ENCODE measurements at regions not wholly inside any gene's neighbourhood (a gene's known extent, or its start where the extent isn't known, plus 50 kb on each side); places are given as distances from the start of the nearest gene placed in this dataset.

GRCh38 chr5:174363934-174364333 is 318.4 kb downstream of the NSG2 start:
- Histone ChIP-seq H3K27ac (ENCODE audit: low read depth, low read length) (no peak overlapping the region), H3K27me3 (ENCODE audit: control insufficient read depth, insufficient read depth, low read length, poor library complexity, severe bottlenecking) (peaks cover 7% of the 10 kb centered on the region), H3K4me1 (ENCODE audit: control insufficient read depth, insufficient read depth, low read length) (no peaks in the 10 kb centered on the region), H3K9me3 (ENCODE audit: control insufficient read depth, low read length) (peaks cover 9% of the 10 kb centered on the region), H3K4me3 (ENCODE audit: low read length) (no peak overlapping the region), H3K9ac (ENCODE audit: extremely low read depth, low read length, poor library complexity, severe bottlenecking) (no peak overlapping the region), H3K36me3 (ENCODE audit: control insufficient read depth, insufficient read depth, low read length) (no peaks in the 10 kb centered on the region)
- Mint-ChIP-seq H3K36me3 (ENCODE audit: low read depth) (no peaks in the 10 kb centered on the region), H3K9me3 (peaks cover 12% of the 10 kb centered on the region), H3K27ac (no peak overlapping the region), H3K4me1 (peaks cover 6% of the 10 kb centered on the region), H3K27me3 (ENCODE audit: insufficient read depth) (peaks cover 6% of the 10 kb centered on the region), H3K4me3 (no peak overlapping the region)
- TF ChIP-seq, protein P1, sequence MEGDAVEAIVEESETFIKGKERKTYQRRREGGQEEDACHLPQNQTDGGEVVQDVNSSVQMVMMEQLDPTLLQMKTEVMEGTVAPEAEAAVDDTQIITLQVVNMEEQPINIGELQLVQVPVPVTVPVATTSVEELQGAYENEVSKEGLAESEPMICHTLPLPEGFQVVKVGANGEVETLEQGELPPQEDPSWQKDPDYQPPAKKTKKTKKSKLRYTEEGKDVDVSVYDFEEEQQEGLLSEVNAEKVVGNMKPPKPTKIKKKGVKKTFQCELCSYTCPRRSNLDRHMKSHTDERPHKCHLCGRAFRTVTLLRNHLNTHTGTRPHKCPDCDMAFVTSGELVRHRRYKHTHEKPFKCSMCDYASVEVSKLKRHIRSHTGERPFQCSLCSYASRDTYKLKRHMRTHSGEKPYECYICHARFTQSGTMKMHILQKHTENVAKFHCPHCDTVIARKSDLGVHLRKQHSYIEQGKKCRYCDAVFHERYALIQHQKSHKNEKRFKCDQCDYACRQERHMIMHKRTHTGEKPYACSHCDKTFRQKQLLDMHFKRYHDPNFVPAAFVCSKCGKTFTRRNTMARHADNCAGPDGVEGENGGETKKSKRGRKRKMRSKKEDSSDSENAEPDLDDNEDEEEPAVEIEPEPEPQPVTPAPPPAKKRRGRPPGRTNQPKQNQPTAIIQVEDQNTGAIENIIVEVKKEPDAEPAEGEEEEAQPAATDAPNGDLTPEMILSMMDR (conservative IDR thresholded peaks at IDR 0.05): no peak
- DNase-seq: no peak

- WGBS, 2 experiments (ENCODE audit: insufficient coverage in 1 of 2, insufficient read length in 1 of 2): 70 to 90% methylated on average over 1 to 2 of the region's 2 CpGs
- DNase-seq: no peak
- no peaks in the 10 kb centered on the region for H3K36me3 Mint-ChIP-seq (ENCODE audit: low read depth)
- TF ChIP-seq, protein P1 (conservative IDR thresholded peaks at IDR 0.05): no peak
- no peak overlapping the region for H3K27ac ChIP-seq (ENCODE audit: low read depth, low read length)
- H3K4me1 Mint-ChIP-seq: peaks cover 4% of the 10 kb centered on the region
- H3K4me1 ChIP-seq (ENCODE audit: control insufficient read depth, insufficient read depth, low read length): no peaks in the 10 kb centered on the region
- H3K4me3 Mint-ChIP-seq: no peak overlapping the region
- H3K9ac ChIP-seq (ENCODE audit: extremely low read depth, low read length, poor library complexity, severe bottlenecking): no peak overlapping the region
- H3K9me3 ChIP-seq (ENCODE audit: control insufficient read depth, low read length): peaks cover 9% of the 10 kb centered on the region
- H3K9me3 Mint-ChIP-seq: peaks cover 12% of the 10 kb centered on the region
- H3K4me3 ChIP-seq (ENCODE audit: low read length): no peak overlapping the region
- H3K36me3 ChIP-seq (ENCODE audit: control insufficient read depth, insufficient read depth, low read length): no peaks in the 10 kb centered on the region
- no peak overlapping the region for H3K27ac Mint-ChIP-seq
- H3K27me3 Mint-ChIP-seq (ENCODE audit: insufficient read depth): peaks cover 6% of the 10 kb centered on the region
- peaks cover 7% of the 10 kb centered on the region for H3K27me3 ChIP-seq (ENCODE audit: control insufficient read depth, insufficient read depth, low read length, poor library complexity, severe bottlenecking)
Measured at GRCh38 chr5:174364676-174365075, 319.2 kb downstream of the NSG2 start.

DNA sequence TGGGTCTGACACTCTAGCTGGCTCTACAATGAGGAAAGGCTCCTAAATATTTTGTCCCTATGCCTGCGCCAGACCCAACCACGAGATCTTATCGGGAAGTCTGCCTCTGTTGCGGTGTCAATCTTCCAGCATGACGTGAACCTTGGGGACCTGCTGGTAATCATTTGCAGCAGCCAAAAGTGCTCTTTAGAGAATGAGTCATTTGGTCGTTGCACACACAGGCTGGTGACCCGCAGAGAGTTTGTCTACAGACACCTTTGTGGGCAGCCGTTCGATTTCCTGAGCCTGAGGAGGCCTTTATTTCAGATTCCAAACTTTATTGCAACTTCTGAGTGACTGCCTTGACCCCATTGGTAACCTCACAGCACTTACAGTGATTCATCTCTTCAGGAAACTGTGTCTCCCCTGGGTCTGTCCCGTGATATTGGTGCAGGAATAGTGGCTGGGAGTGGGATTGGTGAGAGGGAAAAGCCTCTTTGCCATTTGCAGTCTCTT is 326.1 kb downstream of the NSG2 start:
- Histone ChIP-seq H3K27ac (ENCODE audit: low read depth, low read length) (peak overlapping the region; percentile 50), H3K4me1 (ENCODE audit: control insufficient read depth, insufficient read depth, low read length) (no peaks in the 10 kb centered on the region), H3K4me3 (ENCODE audit: low read length) (no peak overlapping the region), H3K9ac (ENCODE audit: extremely low read depth, low read length, poor library complexity, severe bottlenecking) (no peak overlapping the region), H3K36me3 (ENCODE audit: control insufficient read depth, insufficient read depth, low read length) (no peaks in the 10 kb centered on the region), H3K9me3 (ENCODE audit: control insufficient read depth, low read length) (no peaks in the 10 kb centered on the region), H3K27me3 (ENCODE audit: control insufficient read depth, insufficient read depth, low read length, poor library complexity, severe bottlenecking) (no peaks in the 10 kb centered on the region)
- Mint-ChIP-seq H3K36me3 (ENCODE audit: low read depth) (no peaks in the 10 kb centered on the region), H3K27me3 (ENCODE audit: insufficient read depth) (peaks cover 5% of the 10 kb centered on the region), H3K27ac (no peak overlapping the region), H3K4me3 (no peak overlapping the region), H3K9me3 (no peaks in the 10 kb centered on the region), H3K4me1 (no peaks in the 10 kb centered on the region)
- WGBS, 2 experiments (ENCODE audit: insufficient coverage in 1 of 2, insufficient read length in 1 of 2): 76 to 86% methylated on average over 9 to 10 of the region's 10 CpGs
- TF ChIP-seq, protein P1 (conservative IDR thresholded peaks at IDR 0.05): no peak
- DNase-seq: no peak

All from endodermal cell (in vitro differentiated cells).